ENCODE measurements at regions not wholly inside any gene's neighbourhood (a gene's known extent, or its start where the extent isn't known, plus 50 kb on each side); places are given as distances from the start of the nearest gene placed in this dataset.
"Not testable (repeated sequence)": the region's sequence is repeated elsewhere in the genome, so short reads cannot be mapped to it uniquely, and the experiment has no call there.

- no peaks in the 10 kb centered on the region for H3K4me1 ChIP-seq (ENCODE audit: control extremely low read depth in 1 of 4, control insufficient read depth in 4 of 4, insufficient read depth in 4 of 4, low read length in 3 of 4)
- 100% methylated on average over 6 of the region's 9 CpGs for WGBS (ENCODE audit: insufficient coverage)
- ChIA-PET CTCF (no interaction called here), POLR2A (no interaction called here)
- no peaks in the 10 kb centered on the region for H3K27me3 ChIP-seq (replicated peaks in 2 of 5; ENCODE audit: control insufficient read depth in 4 of 5, insufficient read depth in 5 of 5, low read length in 4 of 5)
- H3K27ac ChIP-seq (ENCODE audit: insufficient read depth in 1 of 2, low read depth in 1 of 2, low read length in 2 of 2, poor library complexity in 1 of 2, severe bottlenecking in 2 of 2) = no peak overlapping the region
- H3K4me3 ChIP-seq (ENCODE audit: control insufficient read depth in 1 of 7, extremely low read depth in 1 of 7, insufficient read depth in 4 of 7, low read depth in 2 of 7, low read length in 6 of 7) = no peak overlapping the region
- H3K9me3 ChIP-seq (ENCODE audit: control extremely low read depth in 1 of 5, control insufficient read depth in 4 of 5, insufficient read depth in 2 of 5, low read depth in 1 of 5, low read length in 4 of 5) = no peaks in the 10 kb centered on the region
- H3K36me3 ChIP-seq (ENCODE audit: control insufficient read depth in 4 of 4, insufficient read depth in 4 of 4, low read length in 3 of 4) = no peaks in the 10 kb centered on the region
- DNase-seq = no peak
Measured at GRCh38 chr9:26219961-26220360, 541.7 kb upstream of the TUSC1 start.

GRCh38 chr9:26216702-26217101 is 538.5 kb upstream of the TUSC1 start:
- CTCF ChIA-PET = no interaction called here
- H3K27ac ChIP-seq (ENCODE audit: insufficient read depth in 1 of 2, low read depth in 1 of 2, low read length in 2 of 2, poor library complexity in 1 of 2, severe bottlenecking in 2 of 2) = no peak overlapping the region
- no peaks in the 10 kb centered on the region for H3K9me3 ChIP-seq (ENCODE audit: control extremely low read depth in 1 of 5, control insufficient read depth in 4 of 5, insufficient read depth in 2 of 5, low read depth in 1 of 5, low read length in 4 of 5)
- H3K36me3 ChIP-seq (ENCODE audit: control insufficient read depth in 4 of 4, insufficient read depth in 4 of 4, low read length in 3 of 4) = no peaks in the 10 kb centered on the region
- no peaks in the 10 kb centered on the region for H3K4me1 ChIP-seq (ENCODE audit: control extremely low read depth in 1 of 4, control insufficient read depth in 4 of 4, insufficient read depth in 4 of 4, low read length in 3 of 4)
- no peak overlapping the region for H3K4me3 ChIP-seq (ENCODE audit: control insufficient read depth in 1 of 7, extremely low read depth in 1 of 7, insufficient read depth in 4 of 7, low read depth in 2 of 7, low read length in 6 of 7)
- WGBS (ENCODE audit: insufficient coverage) = no CpG with 5 or more reads among the region's 1 CpG
- DNase-seq = no peak
- POLR2A ChIA-PET = no interaction called here
- no peaks in the 10 kb centered on the region for H3K27me3 ChIP-seq (replicated peaks in 2 of 5; ENCODE audit: control insufficient read depth in 4 of 5, insufficient read depth in 5 of 5, low read length in 4 of 5)

DNA sequence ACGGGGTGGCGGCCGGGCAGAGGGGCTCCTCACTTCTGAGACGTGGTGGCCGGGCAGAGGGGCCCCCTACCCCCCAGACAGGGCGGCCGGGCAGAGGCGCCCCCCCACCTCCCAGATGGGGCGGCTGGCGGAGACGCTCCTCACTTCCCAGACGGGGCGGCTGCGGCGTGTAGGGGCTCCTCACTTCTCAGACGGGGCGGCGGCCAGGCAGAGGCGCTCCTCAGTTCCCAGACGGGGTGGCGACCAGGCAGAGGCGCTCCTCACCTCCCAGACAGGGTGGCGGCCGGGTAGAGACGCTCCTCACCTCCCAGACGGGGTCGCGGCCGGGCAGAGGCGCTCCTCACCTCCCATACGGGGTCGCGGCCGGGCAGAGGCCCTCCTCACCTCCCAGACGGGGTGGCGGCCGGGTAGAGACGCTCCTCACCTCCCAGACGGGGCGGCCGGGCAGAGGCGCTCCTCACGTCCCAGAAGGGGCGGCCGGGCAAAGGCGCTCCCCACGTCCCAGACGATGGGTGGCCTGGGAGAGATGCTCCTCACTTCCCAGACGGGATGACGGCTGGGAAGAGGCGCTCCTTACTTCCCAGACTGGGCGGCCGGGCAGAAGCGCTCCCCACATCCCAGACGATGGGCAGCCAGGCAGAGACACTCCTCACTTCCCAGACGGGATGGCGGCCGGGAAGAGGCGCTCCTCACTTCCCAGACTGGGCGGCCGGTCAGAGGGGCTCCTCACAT is 536.6 kb upstream of the TUSC1 start:
- H3K4me3 ChIP-seq (ENCODE audit: control insufficient read depth in 1 of 7, extremely low read depth in 1 of 7, insufficient read depth in 4 of 7, low read depth in 2 of 7, low read length in 6 of 7); H3K4me1 ChIP-seq (ENCODE audit: control extremely low read depth in 1 of 4, control insufficient read depth in 4 of 4, insufficient read depth in 4 of 4, low read length in 3 of 4); POLR2A ChIA-PET; DNase-seq; CTCF ChIA-PET; H3K9me3 ChIP-seq (ENCODE audit: control extremely low read depth in 1 of 5, control insufficient read depth in 4 of 5, insufficient read depth in 2 of 5, low read depth in 1 of 5, low read length in 4 of 5); H3K27me3 ChIP-seq (replicated peaks in 2 of 5; ENCODE audit: control insufficient read depth in 4 of 5, insufficient read depth in 5 of 5, low read length in 4 of 5); H3K36me3 ChIP-seq (ENCODE audit: control insufficient read depth in 4 of 4, insufficient read depth in 4 of 4, low read length in 3 of 4); H3K27ac ChIP-seq (ENCODE audit: insufficient read depth in 1 of 2, low read depth in 1 of 2, low read length in 2 of 2, poor library complexity in 1 of 2, severe bottlenecking in 2 of 2): not testable (repeated sequence)
- WGBS (ENCODE audit: insufficient coverage) = 96% methylated on average over 53 of the region's 61 CpGs

DNA sequence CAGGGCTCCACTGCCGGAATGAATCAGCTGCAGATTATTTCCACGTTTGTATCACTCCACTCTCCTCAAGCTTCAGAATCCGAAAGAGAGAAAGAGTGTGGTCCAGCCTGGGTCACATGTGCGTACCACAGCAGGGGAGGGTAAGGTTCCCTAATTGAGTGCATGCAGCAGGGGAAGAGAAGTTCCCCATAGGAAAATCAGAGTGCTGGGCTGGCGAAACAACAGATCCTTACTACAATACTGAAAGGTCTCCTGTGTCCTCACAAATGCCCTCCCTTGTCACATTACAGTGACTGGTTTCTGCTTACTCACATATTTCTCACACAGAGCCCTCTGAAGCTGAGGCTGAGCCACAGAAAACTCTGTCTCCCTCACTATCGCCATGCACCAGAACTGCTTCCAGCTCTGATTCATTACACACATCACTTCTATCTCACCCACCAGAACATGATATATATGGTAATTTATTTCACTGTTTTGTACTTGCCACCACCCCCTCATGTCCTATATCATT is 532.2 kb upstream of the TUSC1 start:
- POLR2A ChIA-PET = no interaction called here
- Histone ChIP-seq H3K4me3 (ENCODE audit: control insufficient read depth in 1 of 7, extremely low read depth in 1 of 7, insufficient read depth in 4 of 7, low read depth in 2 of 7, low read length in 6 of 7) (no peak overlapping the region), H3K9me3 (ENCODE audit: control extremely low read depth in 1 of 5, control insufficient read depth in 4 of 5, insufficient read depth in 2 of 5, low read depth in 1 of 5, low read length in 4 of 5) (no peaks in the 10 kb centered on the region), H3K36me3 (ENCODE audit: control insufficient read depth in 4 of 4, insufficient read depth in 4 of 4, low read length in 3 of 4) (no peaks in the 10 kb centered on the region), H3K27ac (ENCODE audit: insufficient read depth in 1 of 2, low read depth in 1 of 2, low read length in 2 of 2, poor library complexity in 1 of 2, severe bottlenecking in 2 of 2) (no peak overlapping the region), H3K27me3 (replicated peaks in 2 of 5; ENCODE audit: control insufficient read depth in 4 of 5, insufficient read depth in 5 of 5, low read length in 4 of 5) (no peaks in the 10 kb centered on the region), H3K4me1 (ENCODE audit: control extremely low read depth in 1 of 4, control insufficient read depth in 4 of 4, insufficient read depth in 4 of 4, low read length in 3 of 4) (no peaks in the 10 kb centered on the region)
- 46% methylated on average over 4 of the region's 6 CpGs for WGBS (ENCODE audit: insufficient coverage)
- DNase-seq = no peak
- CTCF ChIA-PET = no interaction called here

DNA sequence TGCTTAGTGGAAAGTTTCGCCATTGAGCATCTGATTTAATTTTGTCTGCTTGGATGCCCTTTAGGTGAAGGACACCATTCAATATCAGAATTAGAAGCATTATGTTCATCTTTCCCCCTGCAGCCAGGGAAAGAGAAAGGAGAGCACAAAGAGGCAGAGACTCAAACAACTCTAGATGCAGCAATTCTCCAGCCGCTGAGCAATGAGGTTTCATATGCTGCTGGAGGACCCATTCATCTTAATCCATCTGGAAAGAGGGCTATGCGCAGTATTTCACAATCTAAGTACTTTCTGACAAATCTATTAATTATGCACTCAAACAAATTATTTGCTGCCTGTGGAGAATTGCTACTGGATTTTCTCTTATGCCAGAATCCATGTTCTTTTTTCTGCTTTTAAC is 527.0 kb upstream of the TUSC1 start:
- Histone ChIP-seq H3K4me3 (ENCODE audit: control insufficient read depth in 1 of 7, extremely low read depth in 1 of 7, insufficient read depth in 4 of 7, low read depth in 2 of 7, low read length in 6 of 7) (no peak overlapping the region), H3K36me3 (ENCODE audit: control insufficient read depth in 4 of 4, insufficient read depth in 4 of 4, low read length in 3 of 4) (no peaks in the 10 kb centered on the region), H3K27me3 (replicated peaks in 2 of 5; ENCODE audit: control insufficient read depth in 4 of 5, insufficient read depth in 5 of 5, low read length in 4 of 5) (no peaks in the 10 kb centered on the region), H3K4me1 (ENCODE audit: control extremely low read depth in 1 of 4, control insufficient read depth in 4 of 4, insufficient read depth in 4 of 4, low read length in 3 of 4) (no peaks in the 10 kb centered on the region), H3K27ac (ENCODE audit: insufficient read depth in 1 of 2, low read depth in 1 of 2, low read length in 2 of 2, poor library complexity in 1 of 2, severe bottlenecking in 2 of 2) (no peak overlapping the region), H3K9me3 (ENCODE audit: control extremely low read depth in 1 of 5, control insufficient read depth in 4 of 5, insufficient read depth in 2 of 5, low read depth in 1 of 5, low read length in 4 of 5) (no peaks in the 10 kb centered on the region)
- ChIA-PET CTCF (no interaction called here), POLR2A (no interaction called here)
- DNase-seq = no peak
- 100% methylated on average over 2 of the region's 3 CpGs for WGBS (ENCODE audit: insufficient coverage)

GRCh38 chr9:26193237-26193636 is 515.0 kb upstream of the TUSC1 start:
- Histone ChIP-seq H3K27me3 (replicated peaks in 2 of 5; ENCODE audit: control insufficient read depth in 4 of 5, insufficient read depth in 5 of 5, low read length in 4 of 5) (no peaks in the 10 kb centered on the region), H3K36me3 (ENCODE audit: control insufficient read depth in 4 of 4, insufficient read depth in 4 of 4, low read length in 3 of 4) (no peaks in the 10 kb centered on the region), H3K9me3 (ENCODE audit: control extremely low read depth in 1 of 5, control insufficient read depth in 4 of 5, insufficient read depth in 2 of 5, low read depth in 1 of 5, low read length in 4 of 5) (peaks cover 0 to 7% (median 3%) of the 10 kb centered on the region in 5 experiments), H3K4me3 (ENCODE audit: control insufficient read depth in 1 of 7, extremely low read depth in 1 of 7, insufficient read depth in 4 of 7, low read depth in 2 of 7, low read length in 6 of 7) (no peak overlapping the region), H3K27ac (ENCODE audit: insufficient read depth in 1 of 2, low read depth in 1 of 2, low read length in 2 of 2, poor library complexity in 1 of 2, severe bottlenecking in 2 of 2) (no peak overlapping the region), H3K4me1 (ENCODE audit: control extremely low read depth in 1 of 4, control insufficient read depth in 4 of 4, insufficient read depth in 4 of 4, low read length in 3 of 4) (no peaks in the 10 kb centered on the region)
- ChIA-PET POLR2A (no interaction called here), CTCF (no interaction called here)
- DNase-seq = no peak
- WGBS (ENCODE audit: insufficient coverage) = 95% methylated on average over 2 of the region's 2 CpGs

DNA sequence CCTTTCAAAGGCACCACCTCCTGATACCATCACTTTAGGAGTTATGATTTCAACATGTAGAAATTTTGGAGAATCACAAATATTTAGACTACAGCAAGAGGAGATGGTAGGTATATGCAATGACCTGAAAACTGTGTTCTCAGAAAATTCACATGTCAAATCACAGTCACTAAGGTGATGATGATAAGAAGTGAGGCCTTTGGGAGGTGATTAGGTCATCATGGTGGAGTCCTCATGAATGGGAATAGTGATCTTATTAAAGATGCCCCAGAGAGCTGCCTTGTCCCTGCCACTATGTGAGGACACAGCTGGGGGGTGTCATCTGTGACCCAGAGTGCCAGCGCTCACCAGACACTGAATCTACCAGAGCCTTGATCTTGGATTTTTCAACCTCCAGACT is 513.5 kb upstream of the TUSC1 start:
- Histone ChIP-seq H3K36me3 (ENCODE audit: control insufficient read depth in 4 of 4, insufficient read depth in 4 of 4, low read length in 3 of 4) (no peaks in the 10 kb centered on the region), H3K27ac (ENCODE audit: insufficient read depth in 1 of 2, low read depth in 1 of 2, low read length in 2 of 2, poor library complexity in 1 of 2, severe bottlenecking in 2 of 2) (no peak overlapping the region), H3K4me3 (ENCODE audit: control insufficient read depth in 1 of 7, extremely low read depth in 1 of 7, insufficient read depth in 4 of 7, low read depth in 2 of 7, low read length in 6 of 7) (no peak overlapping the region), H3K9me3 (ENCODE audit: control extremely low read depth in 1 of 5, control insufficient read depth in 4 of 5, insufficient read depth in 2 of 5, low read depth in 1 of 5, low read length in 4 of 5) (peaks cover 0 to 8% (median 3%) of the 10 kb centered on the region in 5 experiments), H3K4me1 (ENCODE audit: control extremely low read depth in 1 of 4, control insufficient read depth in 4 of 4, insufficient read depth in 4 of 4, low read length in 3 of 4) (no peaks in the 10 kb centered on the region), H3K27me3 (replicated peaks in 2 of 5; ENCODE audit: control insufficient read depth in 4 of 5, insufficient read depth in 5 of 5, low read length in 4 of 5) (no peaks in the 10 kb centered on the region)
- 80% methylated on average over 1 of the region's 1 CpG for WGBS (ENCODE audit: insufficient coverage)
- ChIA-PET POLR2A (no interaction called here), CTCF (no interaction called here)
- DNase-seq = no peak

Data from common myeloid progenitor, CD34-positive (primary cell).